GM08714 (cell line): ENCODE measurements at regions not wholly inside any gene's neighbourhood (a gene's known extent, or its start where the extent isn't known, plus 50 kb on each side); places are given as distances from the start of the nearest gene placed in this dataset.

Source experiments
- H3K4me3 ChIP-seq: fragments of 200-500 bp; sonication (Bioruptor generic); 2 replicates; pipeline ENCODE4 v1.5.1; 2014; ENCODE audit warnings: mild to moderate bottlenecking, low read length, inconsistent platforms
- ZNF274 ChIP-seq: IDR thresholded peaks from 2 replicates; pipeline ENCODE4 v1.6.1; 2012; ENCODE audit warnings: mild to moderate bottlenecking, low read depth, low read length

DNA sequence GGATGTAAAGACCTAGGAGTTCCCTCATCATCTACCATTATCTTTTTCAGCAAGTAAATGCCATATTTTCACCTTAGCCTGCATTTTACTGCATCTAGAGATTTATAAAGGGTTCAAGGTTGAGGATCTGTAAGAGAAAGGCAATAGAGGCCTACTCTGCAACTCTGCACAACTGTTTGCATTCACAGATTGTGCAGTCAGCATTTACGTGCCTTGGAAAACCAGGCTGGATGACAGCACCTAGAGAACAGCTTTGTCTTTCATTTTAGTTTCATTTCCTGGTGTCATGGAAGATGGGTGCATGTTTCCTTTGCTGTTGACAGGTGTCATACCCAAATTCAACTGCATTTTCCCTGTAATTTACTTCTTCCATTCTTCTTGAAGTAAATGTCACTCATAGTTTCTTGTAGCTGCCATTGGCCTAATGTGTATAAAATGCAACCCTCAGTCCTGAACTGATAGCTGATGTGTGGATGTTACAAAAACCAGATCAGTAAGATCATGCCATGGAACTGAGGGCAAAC is 817.5 kb downstream of the SQOR start:
- H3K4me3 ChIP-seq, result no peak overlapping the region
- TF ChIP-seq ZNF274, result no peak

DNA sequence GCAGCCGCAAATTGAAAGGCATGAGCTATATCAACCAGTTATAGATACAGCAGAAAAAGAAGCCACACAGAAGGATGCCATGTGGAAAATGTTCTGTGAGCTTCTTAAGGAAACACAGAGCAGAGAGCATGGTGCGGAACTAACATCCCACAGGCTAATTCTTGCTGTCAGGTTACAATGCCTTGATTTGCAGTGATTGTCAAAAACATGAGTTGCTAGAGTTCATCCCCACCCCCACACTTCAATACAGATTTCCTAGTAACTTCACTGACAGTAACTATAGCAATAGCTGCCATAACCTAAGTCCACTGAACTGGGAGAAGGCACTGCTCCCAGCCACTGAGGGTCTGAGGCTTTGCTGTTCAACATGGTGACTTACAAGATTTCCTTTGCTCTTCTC is 821.6 kb downstream of the SQOR start:
- H3K4me3 ChIP-seq, result no peak overlapping the region
- TF ChIP-seq ZNF274, result no peak

DNA sequence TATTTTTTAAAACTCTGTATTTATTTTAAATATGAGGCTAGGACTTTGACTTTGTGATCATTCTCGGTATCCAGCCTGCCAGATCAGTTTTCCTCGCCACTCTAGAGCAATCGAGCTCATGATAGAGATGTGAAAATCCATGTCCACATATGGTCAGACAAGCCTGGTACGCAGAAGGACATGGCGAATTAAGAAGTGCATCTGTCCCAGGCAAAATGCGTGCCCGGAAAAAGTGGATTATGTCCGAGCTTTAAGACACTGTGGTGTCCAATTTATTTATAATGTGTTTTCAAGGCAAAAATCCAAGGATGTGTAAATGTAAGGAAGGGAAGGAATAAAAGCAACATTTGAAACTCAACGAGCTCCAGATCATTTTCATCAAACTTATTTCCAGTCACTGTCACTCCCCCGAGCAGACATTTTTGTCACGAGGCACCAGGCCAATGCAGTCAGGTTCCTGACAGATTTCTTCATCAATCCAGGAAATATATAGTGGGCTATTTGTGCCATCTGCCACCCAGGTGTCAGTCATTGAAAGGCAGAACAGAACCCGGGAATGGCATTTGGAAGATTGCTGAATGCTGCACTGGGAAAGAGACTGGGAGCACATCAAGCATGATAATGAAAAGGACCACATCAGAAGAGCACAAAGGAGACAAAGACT is 825.7 kb downstream of the SQOR start:
- H3K4me3 ChIP-seq, result no peak overlapping the region
- no peak for TF ChIP-seq ZNF274

DNA sequence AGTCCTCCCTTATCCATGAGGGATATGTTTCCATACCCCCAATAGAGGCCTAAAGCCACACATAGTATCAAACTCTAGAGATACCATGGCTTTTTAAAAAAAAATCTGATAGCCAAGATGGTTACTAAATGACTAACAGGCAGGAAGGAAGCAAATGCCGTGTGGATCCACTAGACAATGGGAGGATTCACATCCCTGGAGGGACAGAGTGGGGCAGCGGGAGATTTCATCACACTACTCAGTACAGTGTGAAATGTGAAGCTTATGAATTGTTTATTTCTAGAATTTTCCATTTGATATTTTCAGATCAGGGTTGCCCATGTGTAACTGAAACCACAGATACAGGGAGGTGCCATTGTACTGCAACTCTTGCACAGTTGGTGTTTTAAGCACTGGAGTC is 826.6 kb downstream of the SQOR start:
- TF ChIP-seq ZNF274, result no peak
- no peak overlapping the region for H3K4me3 ChIP-seq

DNA sequence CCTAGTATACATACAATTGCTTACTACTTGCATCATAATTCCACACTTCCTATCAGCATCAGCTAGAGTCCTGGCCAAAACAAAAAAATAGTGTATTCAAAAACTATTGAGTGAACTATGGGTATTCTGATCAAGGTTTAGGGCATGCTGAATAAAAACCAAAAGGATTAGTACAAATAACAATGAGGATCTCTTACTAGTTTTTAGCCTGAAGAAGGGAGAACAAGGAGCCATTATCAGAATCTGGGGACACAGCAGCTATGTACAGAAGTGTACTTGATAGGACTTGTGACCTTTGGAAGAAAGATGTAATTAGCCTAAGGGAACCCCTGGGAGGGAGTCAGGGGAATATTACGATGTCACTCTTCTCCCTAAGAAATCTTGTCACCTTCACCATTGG is 832.2 kb downstream of the SQOR start:
- no peak overlapping the region for H3K4me3 ChIP-seq
- no peak for TF ChIP-seq ZNF274

DNA sequence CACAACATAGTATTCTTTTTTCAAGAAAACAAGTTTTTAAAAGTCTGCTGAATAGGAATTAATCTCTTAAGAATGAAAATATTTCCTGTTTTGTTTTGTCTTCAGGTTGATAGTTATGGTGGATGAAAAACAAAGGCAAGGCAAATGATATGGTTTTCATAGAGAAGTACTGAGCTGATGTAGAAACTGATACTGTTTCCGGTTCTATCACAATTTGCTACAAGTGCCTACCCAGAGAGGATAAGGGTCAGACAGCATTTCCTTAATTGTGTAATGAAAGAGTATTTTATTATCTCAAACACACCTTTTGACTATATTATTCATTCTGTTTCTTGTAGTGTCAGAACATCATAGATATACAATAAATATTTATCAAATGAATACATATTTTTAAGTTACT is 836.3 kb downstream of the SQOR start:
- H3K4me3 ChIP-seq, result no peak overlapping the region
- TF ChIP-seq ZNF274, result no peak

DNA sequence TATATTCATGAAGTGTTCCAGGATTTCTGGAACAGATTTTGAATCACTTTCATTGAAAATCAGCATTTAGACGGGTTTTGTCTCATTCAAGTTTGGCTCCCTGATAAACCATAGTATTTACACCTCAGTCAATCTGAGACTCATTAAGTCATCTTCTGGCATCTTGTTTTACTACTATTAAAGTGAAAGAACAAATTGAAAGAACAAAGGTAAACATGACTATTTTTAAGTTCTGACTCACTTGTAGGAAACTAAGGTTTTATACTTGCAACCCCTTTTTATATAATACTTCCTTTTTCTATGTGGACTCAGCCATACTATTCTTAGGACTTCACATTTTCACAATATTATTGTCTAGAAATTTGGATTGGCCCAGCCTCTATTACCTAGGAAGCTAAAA is 854.4 kb downstream of the SQOR start:
- no peak for TF ChIP-seq ZNF274

DNA sequence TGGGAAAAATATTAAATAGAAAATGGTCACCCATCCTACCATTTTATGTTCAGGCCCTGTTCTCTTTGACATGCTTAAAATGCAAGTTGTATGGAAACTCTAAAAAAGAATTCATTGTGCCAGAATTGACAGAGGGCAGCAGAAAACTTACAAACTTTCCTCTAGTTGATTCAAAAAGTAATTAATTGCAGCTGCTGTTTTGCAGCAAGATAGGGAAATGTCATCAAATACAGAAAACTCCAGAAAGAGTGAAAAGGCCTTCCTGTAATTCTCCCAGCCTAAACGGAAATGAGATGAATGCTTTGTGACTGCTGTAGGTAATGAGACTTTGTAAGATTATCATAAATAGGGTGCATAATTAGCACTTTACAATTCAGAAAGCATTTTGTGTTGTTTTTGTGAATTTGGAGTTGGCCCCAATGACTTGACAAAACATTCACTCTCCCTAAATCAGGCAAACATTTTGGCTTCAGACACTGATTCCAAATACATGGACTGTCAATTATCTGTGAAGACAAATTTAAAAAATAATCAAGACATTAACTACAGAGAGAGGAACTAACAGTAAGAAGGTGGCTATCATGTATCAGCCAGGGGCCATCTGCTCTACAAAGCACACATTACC is 861.8 kb downstream of the SQOR start:
- no peak for TF ChIP-seq ZNF274

More for the DNA sequence above, 854.4 kb downstream of the SQOR start:
- H3K4me3 ChIP-seq, result no peak overlapping the region

DNA sequence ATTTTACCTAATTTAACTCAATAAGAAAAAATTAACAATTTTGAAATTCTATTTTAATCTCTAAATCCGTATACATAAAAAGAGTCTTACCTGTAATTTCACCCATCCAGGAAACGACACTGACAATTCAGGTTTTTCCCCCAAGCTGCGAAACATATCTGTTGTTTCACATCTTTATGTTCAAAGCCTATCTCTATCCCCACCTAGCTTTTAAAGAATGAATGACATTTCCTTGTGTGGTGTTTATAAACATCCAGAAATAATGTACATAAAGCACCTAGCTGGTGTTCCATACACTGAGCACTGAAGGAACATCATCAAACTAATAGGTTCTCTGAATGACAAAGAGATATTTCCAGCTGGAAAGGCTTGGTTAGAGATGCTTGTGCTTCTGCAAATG is 867.8 kb downstream of the SQOR start:
- TF ChIP-seq ZNF274, result no peak
- H3K4me3 ChIP-seq, result no peak overlapping the region

More for the DNA sequence above, 861.8 kb downstream of the SQOR start:
- H3K4me3 ChIP-seq, result no peak overlapping the region

DNA sequence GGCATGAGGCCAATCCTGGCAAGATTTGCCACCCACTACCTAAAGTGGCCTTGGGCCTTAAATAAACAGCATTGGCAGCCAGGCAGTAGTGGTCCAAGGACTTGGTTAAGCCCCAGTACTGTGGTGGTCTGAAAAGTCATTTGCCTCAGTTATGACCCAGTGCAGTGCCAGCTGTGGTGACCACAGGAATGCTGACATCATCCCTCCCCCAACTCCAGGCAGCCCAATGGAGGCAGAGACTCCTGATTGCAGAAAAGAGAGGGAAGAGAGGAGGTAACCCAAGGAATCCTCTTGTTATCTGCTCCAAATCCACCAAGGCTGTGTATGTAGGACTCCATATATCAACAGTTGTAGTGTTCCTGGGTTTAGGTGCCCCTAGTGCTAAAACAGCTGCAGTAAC is 883.6 kb downstream of the SQOR start:
- no peak overlapping the region for H3K4me3 ChIP-seq
- TF ChIP-seq ZNF274, result no peak

DNA sequence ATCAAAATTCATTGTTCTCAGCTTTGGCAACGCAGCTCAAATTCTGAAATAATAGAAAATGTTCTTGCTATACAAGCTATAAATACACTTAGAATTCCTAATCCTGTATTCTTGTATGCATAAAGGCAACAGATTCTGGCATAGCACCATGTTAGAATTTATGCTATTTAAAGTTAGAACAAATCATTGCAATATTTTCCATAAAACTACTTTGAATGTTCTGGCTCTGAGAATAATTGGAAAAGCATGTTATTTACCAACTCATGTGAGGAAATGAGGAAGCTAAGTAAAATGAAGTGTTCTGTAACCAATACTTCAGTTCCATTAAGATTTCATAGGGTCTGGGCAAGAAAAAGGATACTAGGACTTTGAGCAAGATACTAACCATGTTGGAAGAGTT is 888.9 kb downstream of the SQOR start:
- no peak overlapping the region for H3K4me3 ChIP-seq
- no peak for TF ChIP-seq ZNF274

DNA sequence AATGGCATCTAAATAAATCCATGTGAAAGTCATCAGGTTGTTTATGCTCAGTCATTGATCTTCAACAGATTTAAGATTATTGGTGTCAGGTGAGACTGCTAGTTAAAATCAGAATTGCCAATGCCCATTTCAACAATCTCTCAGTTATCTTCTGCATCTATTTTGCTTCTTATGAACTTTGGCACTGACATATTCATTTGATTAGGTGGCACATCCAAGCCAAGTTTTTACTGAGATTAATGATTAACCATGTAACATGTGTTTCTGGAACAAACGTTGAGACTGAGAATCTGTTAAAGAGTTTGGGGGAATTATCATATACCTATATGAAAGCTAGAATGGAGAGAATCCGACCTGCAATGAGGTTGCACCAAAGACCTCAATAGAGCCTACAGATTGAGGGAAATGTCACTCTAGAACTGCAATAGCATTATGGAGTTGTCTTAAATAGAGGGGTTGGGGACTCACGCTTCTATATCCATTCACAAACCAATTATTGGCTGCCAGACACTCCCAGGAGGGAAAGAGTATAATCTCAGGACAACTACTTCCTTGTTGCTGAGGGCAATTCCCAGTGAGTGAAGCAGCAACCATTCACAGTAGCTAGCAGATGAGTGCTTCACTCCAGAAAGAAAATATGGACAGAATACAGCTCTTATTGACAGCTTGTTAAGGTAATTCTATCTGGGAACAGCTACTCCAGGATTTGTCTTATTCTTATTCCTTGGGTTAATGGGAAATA is 891.3 kb downstream of the SQOR start:
- no peak for TF ChIP-seq ZNF274
- no peak overlapping the region for H3K4me3 ChIP-seq

DNA sequence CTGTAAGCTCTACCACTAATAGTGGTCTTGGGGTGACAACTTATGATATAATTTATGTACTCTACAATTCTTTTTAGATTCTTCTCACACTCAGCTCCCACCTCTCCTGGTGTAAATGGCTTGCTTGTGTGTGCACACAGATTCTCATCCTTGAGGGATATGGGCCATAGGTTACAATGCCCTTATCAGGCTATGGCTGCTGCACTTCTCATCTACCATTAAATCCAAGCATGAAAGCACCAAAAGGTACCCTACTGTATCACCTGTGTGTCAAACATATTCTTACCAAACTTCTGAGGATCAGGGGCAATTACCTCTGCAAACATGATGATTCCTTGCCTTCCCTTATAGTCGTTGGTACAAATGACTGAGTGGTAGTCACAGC is 891.9 kb downstream of the SQOR start:
- TF ChIP-seq ZNF274, result no peak
- H3K4me3 ChIP-seq, result no peak overlapping the region

DNA sequence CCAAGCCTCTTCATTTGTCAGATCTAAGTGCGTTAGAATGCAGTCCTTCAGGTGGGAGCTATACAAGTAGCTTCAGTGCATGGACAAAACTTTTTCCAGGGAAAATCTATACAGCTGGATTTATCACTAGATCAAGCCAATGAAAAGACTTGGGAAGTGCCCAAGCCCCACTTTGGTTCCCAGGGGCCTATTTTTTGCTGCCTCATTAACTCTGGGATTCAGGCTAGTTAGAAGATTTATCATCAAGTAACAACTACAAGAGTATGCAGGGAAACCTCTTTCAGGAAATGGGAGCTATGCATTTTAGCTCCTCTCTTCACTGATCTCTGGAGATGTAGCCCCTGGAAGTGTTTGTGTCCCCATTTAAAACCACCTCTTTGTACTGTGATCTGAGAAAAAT is 908.8 kb downstream of the SQOR start:
- TF ChIP-seq ZNF274, result no peak
- H3K4me3 ChIP-seq, result no peak overlapping the region

DNA sequence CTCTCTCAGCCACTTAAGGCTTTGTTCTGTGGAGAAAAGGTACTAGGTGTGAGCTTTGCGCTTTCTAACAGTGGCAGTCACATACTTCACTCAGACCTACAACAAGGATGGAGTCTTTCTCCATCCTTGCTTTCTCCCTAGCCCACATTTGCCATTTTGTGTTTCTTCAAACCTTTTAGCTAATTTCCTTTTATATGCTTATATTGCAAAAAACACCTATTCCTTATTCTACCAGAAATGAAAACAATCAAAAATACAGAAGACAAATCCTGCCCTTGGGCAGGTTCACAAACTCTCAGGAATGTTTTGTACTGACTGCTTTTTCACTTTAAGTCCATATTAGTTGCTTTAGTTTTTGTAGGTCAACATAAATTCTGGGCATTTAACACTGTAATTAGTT is 914.2 kb downstream of the SQOR start:
- TF ChIP-seq ZNF274, result no peak
- H3K4me3 ChIP-seq, result no peak overlapping the region

DNA sequence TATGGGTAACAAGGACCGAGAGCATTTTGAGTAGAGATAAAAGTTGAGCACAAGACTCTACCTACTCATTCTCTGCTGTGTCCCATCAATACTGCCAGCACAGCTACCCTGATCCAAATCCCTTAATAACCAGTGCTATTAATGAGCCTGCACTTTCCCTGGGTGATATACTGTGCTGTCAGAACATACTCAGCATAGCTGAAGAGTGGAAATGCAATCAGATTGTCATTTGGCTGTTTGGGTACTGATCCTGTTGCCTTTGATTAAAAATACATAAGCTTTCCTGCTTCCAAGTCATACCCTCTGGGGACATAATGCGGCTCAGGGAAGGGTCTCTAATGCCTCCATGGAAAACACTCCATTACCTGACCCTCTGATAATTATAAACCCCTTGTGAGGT is 917.5 kb downstream of the SQOR start:
- H3K4me3 ChIP-seq, result no peak overlapping the region
- TF ChIP-seq ZNF274, result no peak
